HCT116 (cell line): ENCODE measurements at regions not wholly inside any gene's neighbourhood (a gene's known extent, or its start where the extent isn't known, plus 50 kb on each side); places are given as distances from the start of the nearest gene placed in this dataset.

ENCODE experiments used
- ATAC-seq: fragments of 200-7000 bp; cut with Tn5 transposase; 2 replicates; pipeline ENCODE4 v1.9.1; 2020; ENCODE audit warnings: mild to moderate bottlenecking, moderate library complexity
- BruUV-seq: library from RNA; stranded (reverse); fragments of 400-500 nt; replicated peaks from 2 replicates; lab custom pipeline; 2021; lab: Mats Ljungman, UMichigan
- CTCF ChIA-PET: fragments of 300-600 bp; sonication (Branson Sonifier 250); formaldehyde crosslinking; loops from one replicate; lab custom pipeline; 2021; ENCODE audit warnings: antibody characterized with exemption; lab: Charles Lee
- POLR2A ChIA-PET: fragments of 300-600, 350-600 bp; sonication (Branson Sonifier 250); formaldehyde crosslinking; loops from one replicate; lab custom pipeline; 2021; ENCODE audit warnings: antibody characterized with exemption; lab: Charles Lee
- RAD21 ChIA-PET, 2 experiments: fragments of 300-600 bp; sonication (Branson Sonifier 250); formaldehyde crosslinking; loops; one replicate each; lab custom pipeline; 2023; ENCODE audit warnings: low total read pairs in 2 of 2; ENCODE audit not compliant: uncharacterized antibody in 2 of 2, unreplicated experiment in 2 of 2, low non-redundant PET in 1 of 2; lab: Charles Lee
- DNase-seq: peaks from one replicate; pipeline ENCODE4 v3.0.0-alpha.2; 2010; ENCODE audit warnings: low read depth, low spot score
- H2AFZ ChIP-seq: fragments of 200-600 bp; shearing (Covaris generic), sonication (generic); 2 replicates; pipeline ENCODE4 v1.6.1; 2017; ENCODE audit warnings: low read depth, mixed run types, mixed read lengths, antibody characterized with exemption, low read length; ENCODE audit not compliant: poor library complexity, severe bottlenecking
- H3K27ac ChIP-seq: 2 replicates; pipeline ENCODE4 v1.5.1; 2012; ENCODE audit warnings: low read depth, low read length
- H3K27me3 ChIP-seq: fragments of 200-600 bp; sonication (generic); 2 replicates; pipeline ENCODE4 v1.6.1; 2016; ENCODE audit warnings: mixed run types, low read length, mixed read lengths; ENCODE audit not compliant: insufficient read depth
- H3K36me3 ChIP-seq, 2 experiments: fragments of 200-500 bp in 1 of 2; fragments of 200-600 bp in 1 of 2; sonication (Bioruptor generic) in 1 of 2; sonication (generic) in 1 of 2; 2 replicates each; pipeline versions ENCODE4 v1.5.1 to v1.6.1; 2014 to 2016; ENCODE audit warnings: low read length in 2 of 2, inconsistent platforms in 1 of 2, mixed read lengths in 1 of 2, mixed run types in 1 of 2; ENCODE audit not compliant: insufficient read depth in 2 of 2, control insufficient read depth in 1 of 2
- H3K4me1 ChIP-seq, 2 experiments: fragments of 200-600 bp in 1 of 2; sonication (generic) in 1 of 2; 2 replicates each; pipeline versions ENCODE4 v1.5.1 to v1.6.1; 2012 to 2017; ENCODE audit warnings: low read length in 2 of 2, inconsistent platforms in 1 of 2, mild to moderate bottlenecking in 1 of 2, mixed read lengths in 1 of 2, mixed run types in 1 of 2, moderate library complexity in 1 of 2; ENCODE audit not compliant: insufficient read depth in 2 of 2, control insufficient read depth in 1 of 2
- H3K4me2 ChIP-seq: fragments of 200-600 bp; sonication (generic); 2 replicates; pipeline ENCODE4 v1.6.1; 2017; ENCODE audit warnings: mixed run types, low read length, mixed read lengths
- H3K4me3 ChIP-seq, 2 experiments: fragments of 200-600 bp in 1 of 2; sonication (generic) in 1 of 2; replicated peaks in 1 of 2; 2 replicates each; pipeline ENCODE4 v1.5.1; 2011 to 2016; ENCODE audit warnings: low read length in 2 of 2, control low read depth in 1 of 2, low read depth in 1 of 2, mild to moderate bottlenecking in 1 of 2, mixed read lengths in 1 of 2, mixed run types in 1 of 2
- H3K79me2 ChIP-seq: fragments of 200-600 bp; sonication (generic); 2 replicates; pipeline ENCODE4 v1.6.1; 2017; ENCODE audit warnings: mild to moderate bottlenecking, mixed run types, low read length, moderate library complexity, mixed read lengths; ENCODE audit not compliant: insufficient read depth
- H3K9ac ChIP-seq: fragments of 200-600 bp; sonication (generic); 2 replicates; pipeline ENCODE4 v1.6.1; 2016; ENCODE audit warnings: low read length, mixed read lengths
- H3K9me2 ChIP-seq: fragments of 200-600 bp; sonication (generic), shearing (Covaris generic); 2 replicates; pipeline ENCODE4 v1.6.1; 2017; ENCODE audit warnings: mixed run types, mild to moderate bottlenecking, moderate library complexity; ENCODE audit not compliant: insufficient read depth
- H3K9me3 ChIP-seq, 2 experiments: fragments of 200-500 bp in 1 of 2; fragments of 200-600 bp in 1 of 2; sonication (Bioruptor generic) in 1 of 2; sonication (generic) in 1 of 2; 2 replicates each; pipeline ENCODE4 v1.6.1; 2014 to 2017; ENCODE audit warnings: low read length in 2 of 2, mixed read lengths in 2 of 2, inconsistent platforms in 1 of 2, low read depth in 1 of 2, mild to moderate bottlenecking in 1 of 2, mixed run types in 1 of 2, moderate library complexity in 1 of 2; ENCODE audit not compliant: control insufficient read depth in 1 of 2, insufficient read depth in 1 of 2
- H4K20me1 ChIP-seq: fragments of 200-600 bp; sonication (generic), shearing (Covaris generic); 2 replicates; pipeline ENCODE4 v1.6.1; 2017; ENCODE audit warnings: mixed run types, mild to moderate bottlenecking, moderate library complexity; ENCODE audit not compliant: insufficient read depth
- ATF3 ChIP-seq: IDR thresholded peaks from 2 replicates; pipeline ENCODE4 v1.6.1; 2012
- CBX3 ChIP-seq: IDR thresholded peaks from 2 replicates; pipeline ENCODE4 v1.6.1; 2012; ENCODE audit warnings: low read depth
- CEBPB ChIP-seq: IDR thresholded peaks from 2 replicates; pipeline ENCODE4 v1.6.1; 2012; ENCODE audit warnings: low read depth
- CTCF ChIP-seq, 3 experiments: fragments of 200-600 bp in 1 of 3; sonication (generic) in 1 of 3; IDR thresholded peaks in 2 of 3; conservative IDR thresholded peaks in 1 of 3; 2 replicates each; pipeline ENCODE4 v1.5.1; 2012 to 2017; ENCODE audit warnings: low read depth in 2 of 3, low read length in 2 of 3, antibody characterized with exemption in 1 of 3, borderline replicate concordance in 1 of 3, control low read depth in 1 of 3, mild to moderate bottlenecking in 1 of 3, mixed read lengths in 1 of 3, mixed run types in 1 of 3, moderate library complexity in 1 of 3; ENCODE audit not compliant: insufficient read depth in 1 of 3
- EGR1 ChIP-seq: IDR thresholded peaks from 2 replicates; pipeline ENCODE4 v1.6.1; 2012; ENCODE audit warnings: low read depth
- EZH2 ChIP-seq: fragments of 200-600 bp; sonication (generic); IDR thresholded peaks from 2 replicates; pipeline ENCODE4 v1.6.1; 2017; ENCODE audit warnings: antibody characterized with exemption, mixed run types
- FOSL1 ChIP-seq: IDR thresholded peaks from 2 replicates; pipeline ENCODE4 v1.6.1; 2012; ENCODE audit warnings: low read depth
- MAX ChIP-seq: IDR thresholded peaks from 2 replicates; pipeline ENCODE4 v1.6.1; 2012
- POLR2A ChIP-seq: IDR thresholded peaks from 2 replicates; pipeline ENCODE4 v1.7.0; 2011; ENCODE audit warnings: borderline replicate concordance; ENCODE audit not compliant: insufficient read depth, insufficient read length; ENCODE audit errors: extremely low read depth
- POLR2AphosphoS5 ChIP-seq: IDR thresholded peaks from 2 replicates; pipeline ENCODE4 v1.6.1; 2011; ENCODE audit warnings: mild to moderate bottlenecking, low read depth, low read length, moderate library complexity
- RAD21 ChIP-seq: IDR thresholded peaks from 2 replicates; pipeline ENCODE4 v1.6.1; 2012; ENCODE audit warnings: low read depth, mild to moderate bottlenecking
- REST ChIP-seq: IDR thresholded peaks from 2 replicates; pipeline ENCODE4 v1.6.1; 2012; ENCODE audit warnings: low read depth
- SIN3A ChIP-seq: IDR thresholded peaks from 2 replicates; pipeline ENCODE4 v1.6.1; 2012; ENCODE audit warnings: low read depth
- SP1 ChIP-seq: IDR thresholded peaks from 2 replicates; pipeline ENCODE4 v1.6.1; 2012; ENCODE audit warnings: low read depth
- YY1 ChIP-seq: IDR thresholded peaks from 2 replicates; pipeline ENCODE4 v1.6.1; 2011; ENCODE audit warnings: low read length, low read depth, moderate library complexity, mild to moderate bottlenecking; ENCODE audit not compliant: insufficient replicate concordance; ENCODE audit errors: extremely low read depth
- ZBTB33 ChIP-seq: IDR thresholded peaks from 2 replicates; pipeline ENCODE4 v1.6.1; 2011; ENCODE audit warnings: mild to moderate bottlenecking, low read length, moderate library complexity; ENCODE audit not compliant: insufficient replicate concordance; ENCODE audit errors: extremely low read depth
- ZNF274 ChIP-seq: fragments of 200-500 bp; sonication (Bioruptor generic); IDR thresholded peaks from 2 replicates; pipeline ENCODE4 v1.6.1; 2014; ENCODE audit warnings: mild to moderate bottlenecking, low read depth, low read length, inconsistent platforms
- intact Hi-C: fragments of 100-400 bp; cut with micrococcal nuclease; formaldehyde crosslinking; loops from 2 replicates; pipeline ENCODE4 v1.10.0; 2022

GRCh38 chr11:71130106-71130505, 122.3 kb downstream of the SHANK2 start (continued):
- TF ChIP-seq ZBTB33, result no peak
- TF ChIP-seq CEBPB, result no peak

GRCh38 chr11:71129624-71130023, 122.8 kb downstream of the SHANK2 start:
- H3K9me2 ChIP-seq, result no peaks in the 10 kb centered on the region
- H3K4me3 ChIP-seq, result no peak overlapping the region
- no peaks in the 10 kb centered on the region for H3K9me3 ChIP-seq
- no peak overlapping the region for H3K27ac ChIP-seq
- no peak overlapping the region for H2AFZ ChIP-seq
- ChIA-PET RAD21 (no interaction called here), POLR2A (no interaction called here), CTCF (no interaction called here)
- no peaks in the 10 kb centered on the region for H4K20me1 ChIP-seq
- H3K27me3 ChIP-seq, result no peaks in the 10 kb centered on the region
- no peaks in the 10 kb centered on the region for H3K36me3 ChIP-seq
- intact Hi-C loops, result no loop called here
- no peaks in the 10 kb centered on the region for H3K79me2 ChIP-seq
- DNase-seq (no peak), ATAC-seq (no peak)
- no TSS peak for BruUV-seq
- no peak for TF ChIP-seq YY1
- no peak for TF ChIP-seq SP1
- TF ChIP-seq MAX, result no peak
- TF ChIP-seq REST, result no peak
- TF ChIP-seq EZH2, result no peak
- no peak for TF ChIP-seq ATF3
- TF ChIP-seq FOSL1, result no peak
- TF ChIP-seq EGR1, result no peak
- TF ChIP-seq POLR2A, result no peak
- TF ChIP-seq CTCF (IDR thresholded peaks at IDR 0.05 in 2 of 3, conservative IDR thresholded peaks at IDR 0.05 in 1 of 3; ENCODE audit: borderline replicate concordance in 1 of 3, insufficient read depth in 1 of 3, low read depth in 2 of 3, low read length in 2 of 3), result no peak
- TF ChIP-seq ZNF274, result no peak
- TF ChIP-seq CBX3, result no peak
- no peak for TF ChIP-seq RAD21
- no peak for TF ChIP-seq CEBPB
- no peak for TF ChIP-seq SIN3A
- TF ChIP-seq POLR2AphosphoS5, result no peak
- H3K9ac ChIP-seq, result no peak overlapping the region
- no peak overlapping the region for H3K4me2 ChIP-seq
- H3K4me1 ChIP-seq, result no peaks in the 10 kb centered on the region
